NCI-H748 (cell line): ENCODE measurements at regions not wholly inside any gene's neighbourhood (a gene's known extent, or its start where the extent isn't known, plus 50 kb on each side); places are given as distances from the start of the nearest gene placed in this dataset.
"Not testable (repeated sequence)": the region's sequence is repeated elsewhere in the genome, so short reads cannot be mapped to it uniquely, and the experiment has no call there.

Source experiments
- DNase-seq: peaks from one replicate; lab custom pipeline; 2025; ENCODE audit not compliant: unreplicated experiment; lab: John Stamatoyannopoulos, UW

- DNase-seq: no peak
Measured at GRCh38 chr14:22344673-22345072, 244.4 kb downstream of the DAD1 start.

DNA sequence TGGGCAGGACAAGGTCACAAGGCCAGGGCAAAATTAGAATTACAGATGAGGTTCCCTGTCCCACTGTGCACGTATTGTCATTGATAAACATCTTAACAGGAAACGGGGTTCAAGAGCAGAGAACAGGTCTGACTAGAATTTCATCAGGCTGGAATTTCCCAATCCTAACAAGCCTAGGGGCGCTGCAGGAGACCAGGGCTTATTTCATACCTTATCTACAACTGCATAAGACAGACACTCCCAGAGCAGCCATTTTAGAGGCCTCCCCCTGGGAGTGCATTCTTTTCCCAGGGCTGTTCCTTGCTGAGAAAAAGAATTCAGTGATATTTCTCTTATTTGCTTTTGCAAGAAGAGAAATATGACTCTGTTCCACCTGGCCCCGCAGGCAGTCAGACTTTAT is 244.8 kb downstream of the DAD1 start:
- DNase-seq: not testable (repeated sequence)

DNA sequence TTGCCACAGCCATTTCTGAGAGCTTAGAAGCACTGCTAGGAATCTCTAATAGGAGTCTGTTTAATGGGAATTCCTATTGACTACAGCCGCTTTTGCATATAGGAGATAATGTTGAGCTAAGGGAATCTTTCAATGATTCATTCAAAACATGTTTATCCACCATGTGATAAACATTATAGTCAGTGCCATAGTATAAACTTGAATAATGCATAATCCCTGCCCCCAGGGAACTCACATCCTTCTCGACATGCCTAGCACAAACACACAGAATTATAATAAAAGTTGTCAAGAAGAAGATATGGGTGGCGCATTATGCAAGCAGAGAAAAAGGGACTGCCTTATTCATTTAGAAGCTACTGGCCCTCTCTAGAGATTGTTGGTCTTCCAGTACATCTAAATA is 248.0 kb downstream of the DAD1 start:
- DNase-seq: no peak

- no peak for DNase-seq
Measured at GRCh38 chr14:22338917-22339715, 249.9 kb downstream of the DAD1 start.

- no peak for DNase-seq
Measured at GRCh38 chr14:22338381-22338780, 250.6 kb downstream of the DAD1 start.

- DNase-seq: no peak
Measured at GRCh38 chr14:22337938-22338337, 251.1 kb downstream of the DAD1 start.

GRCh38 chr14:22337521-22337920 is 251.5 kb downstream of the DAD1 start:
- DNase-seq: no peak

- DNase-seq: no peak
Measured at GRCh38 chr14:22336031-22336430, 253.0 kb downstream of the DAD1 start.

DNA sequence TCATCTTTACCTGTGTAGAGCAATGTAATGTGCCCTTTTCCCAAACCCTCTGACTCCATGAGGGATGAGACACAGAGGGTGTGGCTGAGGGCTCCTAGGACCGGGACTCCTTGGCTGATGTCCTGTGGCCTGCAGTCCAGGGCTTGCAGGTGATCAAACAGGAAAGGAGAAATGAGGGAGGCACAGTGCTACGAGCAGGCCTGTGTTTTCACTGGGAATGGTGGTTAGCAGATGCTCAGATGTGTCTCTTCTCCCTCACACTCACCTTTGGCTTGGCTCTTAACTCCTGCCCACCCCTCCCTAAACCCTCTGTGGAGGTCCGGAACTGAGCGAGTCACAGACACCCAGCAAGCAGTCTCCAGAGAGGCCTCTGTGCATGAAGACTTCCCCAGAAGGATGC is 254.4 kb downstream of the DAD1 start:
- no peak for DNase-seq

DNA sequence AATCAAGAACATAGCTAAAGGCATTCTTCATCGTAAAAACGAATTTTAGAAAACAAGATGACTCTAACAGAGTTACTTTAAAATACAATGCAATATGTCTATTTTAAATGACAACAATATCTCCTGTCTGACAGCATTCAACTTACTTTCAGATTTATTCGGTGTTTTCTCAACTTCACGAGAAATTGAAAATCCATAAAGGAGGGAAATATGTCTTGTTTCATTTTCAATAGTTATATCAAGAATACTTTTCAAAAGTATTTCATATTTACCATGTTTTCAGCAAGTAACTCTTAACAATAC is 254.8 kb downstream of the DAD1 start:
- DNase-seq: no peak

GRCh38 chr14:22333422-22334274 is 255.4 kb downstream of the DAD1 start:
- peak; percentile 19 for DNase-seq

DNA sequence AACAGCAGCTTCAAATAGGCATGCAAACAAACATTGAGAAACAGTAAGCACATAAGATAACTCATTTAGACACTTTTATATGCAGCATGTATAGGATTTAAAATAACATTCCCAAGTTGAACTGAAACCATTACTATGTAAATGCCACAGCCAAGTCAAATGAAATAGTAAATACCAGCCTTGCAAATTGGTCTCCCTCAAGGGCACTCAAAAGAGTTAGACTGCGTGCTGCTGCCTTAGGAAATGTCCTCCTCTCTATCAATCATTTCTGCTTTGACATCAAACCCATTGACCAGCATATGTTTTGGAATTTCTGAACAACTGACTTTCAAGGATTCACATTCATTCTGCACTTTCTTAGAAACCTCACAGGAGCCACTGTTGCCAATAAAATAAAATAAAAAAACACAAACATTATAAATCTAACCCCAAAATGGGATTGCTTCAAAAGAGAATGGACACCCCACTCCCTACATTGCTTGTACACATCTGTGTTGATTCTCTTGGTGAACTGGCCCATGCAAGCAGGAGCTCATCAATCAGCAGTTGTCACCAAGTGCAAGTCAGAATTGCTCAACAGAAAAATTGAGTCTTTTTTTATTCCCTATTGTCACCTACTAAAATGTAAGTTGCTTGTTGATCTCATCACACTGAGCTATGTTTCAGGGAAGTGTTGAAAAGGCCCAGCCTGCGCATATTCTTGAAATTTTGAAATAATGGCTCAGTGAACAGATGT is 256.2 kb downstream of the DAD1 start:
- DNase-seq: no peak

DNA sequence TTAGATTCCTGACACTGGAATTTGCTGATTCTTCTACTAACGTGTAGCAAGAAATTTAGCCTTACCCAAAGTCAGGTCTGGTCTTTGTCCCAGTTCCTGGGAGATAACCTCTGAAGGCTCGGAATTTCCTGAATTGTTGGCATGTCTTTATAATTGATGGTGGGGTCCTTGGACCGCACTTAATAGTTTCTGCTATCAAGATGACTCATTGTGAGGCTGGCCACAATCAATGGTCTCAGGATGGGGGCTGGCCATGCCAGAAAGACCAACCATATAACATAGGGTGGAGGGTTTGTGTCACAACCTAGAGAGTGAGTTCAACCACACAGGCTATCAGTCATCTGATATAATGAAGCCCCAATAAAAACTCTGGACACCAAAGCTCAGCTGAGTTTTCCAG is 259.7 kb downstream of the DAD1 start:
- DNase-seq: no peak

- no peak for DNase-seq
Measured at GRCh38 chr14:22325676-22326400, 263.2 kb downstream of the DAD1 start.

GRCh38 chr14:22320362-22320750 is 268.7 kb downstream of the DAD1 start:
- DNase-seq: no peak

- peak; percentile 33 for DNase-seq
Measured at GRCh38 chr14:22319526-22320361, 269.3 kb downstream of the DAD1 start.

GRCh38 chr14:22318951-22319350 is 270.1 kb downstream of the DAD1 start:
- no peak for DNase-seq

- DNase-seq: no peak
Measured at GRCh38 chr14:22316473-22316872, 272.6 kb downstream of the DAD1 start.

GRCh38 chr14:22315336-22315735 is 273.7 kb downstream of the DAD1 start:
- DNase-seq: no peak

DNA sequence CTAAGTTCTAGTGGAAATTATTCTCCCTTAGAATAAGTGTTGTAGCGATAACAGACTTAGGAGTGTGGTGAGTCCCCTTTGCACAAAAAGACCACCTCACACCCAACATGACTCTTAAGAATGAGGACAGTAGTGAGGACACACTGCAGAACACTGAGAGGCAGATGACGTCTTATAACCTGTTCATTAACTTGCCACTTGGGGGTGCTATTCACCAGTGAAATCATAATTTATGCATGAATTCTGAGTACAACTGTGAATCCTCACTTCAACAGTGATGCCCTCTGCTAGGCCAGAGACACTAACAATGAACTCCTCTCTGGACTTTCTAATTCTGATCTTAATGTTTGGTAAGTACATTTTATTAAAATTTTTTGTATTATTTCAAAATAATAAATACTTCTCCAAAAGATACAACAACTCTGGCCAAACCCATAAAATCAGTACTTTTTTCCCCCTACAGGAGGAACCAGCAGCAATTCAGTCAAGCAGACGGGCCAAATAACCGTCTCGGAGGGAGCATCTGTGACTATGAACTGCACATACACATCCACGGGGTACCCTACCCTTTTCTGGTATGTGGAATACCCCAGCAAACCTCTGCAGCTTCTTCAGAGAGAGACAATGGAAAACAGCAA is 274.7 kb downstream of the DAD1 start:
- peak; percentile 37 for DNase-seq
